ENCODE measurements at regions not wholly inside any gene's neighbourhood (a gene's known extent, or its start where the extent isn't known, plus 50 kb on each side); places are given as distances from the start of the nearest gene placed in this dataset.

DNA sequence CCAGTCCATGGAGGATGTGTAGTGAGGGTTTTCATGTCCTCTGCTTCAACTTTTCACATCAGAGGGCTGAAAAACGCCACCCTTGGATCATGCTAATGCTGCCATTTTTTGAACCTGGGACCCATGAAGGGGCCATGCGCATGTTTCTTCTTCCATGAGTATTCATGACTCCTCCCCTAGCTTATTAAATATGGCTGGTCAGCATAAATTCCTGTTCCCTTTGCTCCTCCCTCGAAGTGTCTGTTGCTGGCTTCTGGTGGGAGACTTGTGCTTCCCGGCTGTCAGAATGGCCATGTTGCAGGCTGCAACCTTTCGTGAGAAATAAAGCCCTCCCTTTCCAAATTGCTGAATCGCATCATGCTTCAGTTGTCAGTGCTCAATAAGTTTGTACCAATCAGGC is 711.2 kb upstream of the KIRREL3 start:
- ATAC-seq: no peak

DNA sequence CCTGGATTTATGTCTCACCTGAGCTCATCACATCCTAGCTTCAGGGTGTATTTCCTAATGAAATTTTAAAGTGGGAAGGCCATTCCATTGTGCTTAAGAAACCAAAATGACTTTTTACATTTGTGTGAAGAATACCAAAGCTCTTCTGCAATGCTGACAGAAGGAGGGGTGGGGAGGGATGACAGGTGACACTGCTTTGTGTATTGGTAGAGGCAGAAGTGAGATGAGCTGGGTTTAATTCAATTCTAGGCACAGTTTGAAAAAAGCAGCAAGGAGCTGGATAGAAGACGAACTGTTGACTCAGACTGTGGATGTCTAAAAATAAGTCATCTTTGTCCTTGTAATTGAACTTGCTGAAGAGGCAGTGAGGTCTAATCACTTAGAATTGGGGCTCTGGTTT is 710.3 kb upstream of the KIRREL3 start:
- Mint-ChIP-seq H3K27me3 (ENCODE audit: low read depth) (no peaks in the 10 kb centered on the region), H3K4me3 (no peak overlapping the region), H3K27ac (no peak overlapping the region), H3K4me1 (ENCODE audit: low read depth) (no peaks in the 10 kb centered on the region), H3K36me3 (ENCODE audit: low read depth) (no peaks in the 10 kb centered on the region), H3K9me3 (ENCODE audit: insufficient read depth) (no peaks in the 10 kb centered on the region)
- ATAC-seq (no peak), DNase-seq (no peak)
- CTCF ChIA-PET: no interaction called here
- POLR2A ChIA-PET: no interaction called here

More for the DNA sequence above, 711.2 kb upstream of the KIRREL3 start:
- ChIA-PET CTCF (no interaction called here), POLR2A (no interaction called here)
- no peaks in the 10 kb centered on the region for H3K4me1 Mint-ChIP-seq (ENCODE audit: low read depth)
- no peak overlapping the region for H3K4me3 Mint-ChIP-seq
- no peak overlapping the region for H3K27ac Mint-ChIP-seq
- DNase-seq: no peak
- H3K36me3 Mint-ChIP-seq (ENCODE audit: low read depth): no peaks in the 10 kb centered on the region
- no peaks in the 10 kb centered on the region for H3K27me3 Mint-ChIP-seq (ENCODE audit: low read depth)
- H3K9me3 Mint-ChIP-seq (ENCODE audit: insufficient read depth): no peaks in the 10 kb centered on the region

DNA sequence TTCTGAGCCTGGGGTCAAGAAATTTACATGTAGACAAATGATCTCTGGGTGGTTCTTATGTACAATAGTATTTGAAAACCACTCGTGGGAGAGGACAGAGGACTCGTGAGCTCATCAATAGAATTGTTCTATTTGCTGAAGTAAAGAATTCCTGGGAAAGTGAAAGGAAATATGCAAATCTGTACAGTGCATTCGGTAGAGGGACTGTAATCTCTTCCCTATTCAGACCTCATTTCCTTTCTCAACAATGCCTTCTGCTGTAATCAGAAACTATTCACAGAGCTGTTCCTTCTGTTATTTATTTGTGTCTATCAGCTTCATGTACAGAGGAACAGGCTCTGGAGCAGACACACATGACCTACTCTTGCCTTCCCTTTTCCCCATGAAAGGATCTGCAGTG is 709.4 kb upstream of the KIRREL3 start:
- DNase-seq: no peak
- ChIA-PET POLR2A (no interaction called here), CTCF (interaction anchor here (1.2 kb wide), 1 partner anchor 12 kb away, joined by 3 read pairs; no protein-coding TSS in a partner anchor)
- Mint-ChIP-seq H3K4me1 (ENCODE audit: low read depth) (no peaks in the 10 kb centered on the region), H3K9me3 (ENCODE audit: insufficient read depth) (no peaks in the 10 kb centered on the region), H3K27ac (no peak overlapping the region), H3K4me3 (no peak overlapping the region), H3K27me3 (ENCODE audit: low read depth) (no peaks in the 10 kb centered on the region), H3K36me3 (ENCODE audit: low read depth) (no peaks in the 10 kb centered on the region)
- no peak for ATAC-seq

DNA sequence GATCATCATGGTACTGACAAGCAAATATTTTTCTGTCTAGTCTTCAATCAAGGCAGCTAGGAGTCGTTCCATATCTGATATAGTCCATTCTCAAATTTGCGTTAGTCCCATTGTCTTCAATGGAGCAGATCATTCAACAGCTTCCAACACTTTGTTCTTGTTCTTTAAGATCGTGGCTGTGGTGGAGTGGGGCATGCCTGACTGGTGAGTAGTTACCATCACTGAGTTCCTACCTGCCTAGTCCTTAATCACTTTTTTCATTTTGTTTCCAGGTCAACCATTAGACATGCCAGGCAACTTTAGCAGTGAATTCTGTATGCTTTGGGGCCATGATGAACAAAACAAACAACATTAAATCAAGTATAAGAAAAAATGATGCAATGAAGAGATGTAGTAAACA is 693.1 kb upstream of the KIRREL3 start:
- Mint-ChIP-seq H3K27ac (no peak overlapping the region), H3K36me3 (ENCODE audit: low read depth) (no peaks in the 10 kb centered on the region), H3K4me3 (no peak overlapping the region), H3K9me3 (ENCODE audit: insufficient read depth) (no peaks in the 10 kb centered on the region), H3K4me1 (ENCODE audit: low read depth) (no peaks in the 10 kb centered on the region), H3K27me3 (ENCODE audit: low read depth) (no peaks in the 10 kb centered on the region)
- CTCF ChIA-PET: no interaction called here
- POLR2A ChIA-PET: no interaction called here
- DNase-seq: no peak
- no peak for ATAC-seq

DNA sequence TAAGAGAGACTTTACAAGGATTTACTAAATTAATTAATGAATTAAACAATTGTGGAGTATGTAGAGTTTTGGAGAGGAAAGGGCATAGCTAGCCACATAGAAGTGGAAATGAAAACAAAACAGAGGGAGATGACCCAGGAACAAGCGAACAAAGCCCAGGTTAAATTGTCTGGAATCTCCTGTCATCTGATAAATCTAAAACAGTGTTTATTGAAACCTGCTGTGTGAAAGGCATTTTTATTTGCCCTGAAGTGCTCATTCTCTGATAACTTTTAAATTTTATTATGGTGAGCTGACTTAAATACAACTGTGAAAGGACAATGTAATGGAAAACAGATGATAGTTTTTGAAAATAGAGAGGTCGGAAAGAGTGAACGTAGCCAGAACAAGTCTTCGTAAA is 682.8 kb upstream of the KIRREL3 start:
- no peaks in the 10 kb centered on the region for H3K36me3 Mint-ChIP-seq (ENCODE audit: low read depth)
- POLR2A ChIA-PET: no interaction called here
- H3K9me3 Mint-ChIP-seq (ENCODE audit: insufficient read depth): no peaks in the 10 kb centered on the region
- H3K4me3 Mint-ChIP-seq: no peak overlapping the region
- DNase-seq: no peak
- CTCF ChIA-PET: interaction anchor here (0.6 kb wide), 1 partner anchor 213 kb away, joined by 3 read pairs; no protein-coding TSS in a partner anchor
- no peaks in the 10 kb centered on the region for H3K27me3 Mint-ChIP-seq (ENCODE audit: low read depth)
- H3K27ac Mint-ChIP-seq: no peak overlapping the region
- no peak for ATAC-seq
- no peaks in the 10 kb centered on the region for H3K4me1 Mint-ChIP-seq (ENCODE audit: low read depth)

DNA sequence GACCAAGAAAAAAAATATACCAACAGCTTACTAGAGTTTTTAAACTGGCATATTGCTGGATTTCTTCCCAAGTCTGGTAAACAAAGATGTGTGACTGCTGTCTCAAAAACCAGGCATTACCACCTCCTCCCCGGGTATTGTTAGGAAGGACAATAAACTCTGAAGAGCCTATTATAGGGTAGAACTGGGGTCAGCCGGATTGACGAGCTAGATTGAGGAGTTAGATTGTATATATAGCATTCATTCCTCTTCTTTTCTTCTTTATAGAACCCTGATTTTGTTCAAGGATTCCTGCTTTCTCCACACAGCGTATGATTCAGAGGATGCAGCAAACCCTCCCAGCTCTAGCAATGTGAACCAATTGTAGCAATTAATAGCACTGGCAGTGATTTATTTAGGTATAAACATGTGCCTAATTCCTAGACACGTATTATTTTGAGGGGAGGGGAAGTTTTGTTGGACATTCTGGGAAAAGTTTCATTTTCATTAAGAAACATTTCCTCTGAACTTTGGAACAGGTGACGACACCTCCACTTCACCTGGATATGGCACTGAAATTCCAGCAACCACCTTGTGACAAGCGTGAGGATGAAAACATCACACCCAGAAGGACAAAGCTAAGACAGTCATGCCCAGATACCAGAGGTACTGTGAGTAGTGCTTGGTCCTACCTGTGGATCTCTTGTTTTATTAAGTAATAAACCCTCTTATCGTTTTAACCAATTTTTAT is 679.4 kb upstream of the KIRREL3 start:
- H3K27ac Mint-ChIP-seq: no peak overlapping the region
- POLR2A ChIA-PET: no interaction called here
- H3K27me3 Mint-ChIP-seq (ENCODE audit: low read depth): no peaks in the 10 kb centered on the region
- no peak overlapping the region for H3K4me3 Mint-ChIP-seq
- CTCF ChIA-PET: interaction anchor here (0.6 kb wide), 1 partner anchor 1709 kb away, joined by 3 read pairs; no protein-coding TSS in a partner anchor
- DNase-seq: no peak
- ATAC-seq: no peak
- H3K9me3 Mint-ChIP-seq (ENCODE audit: insufficient read depth): no peaks in the 10 kb centered on the region
- H3K36me3 Mint-ChIP-seq (ENCODE audit: low read depth): no peaks in the 10 kb centered on the region
- H3K4me1 Mint-ChIP-seq (ENCODE audit: low read depth): no peaks in the 10 kb centered on the region

DNA sequence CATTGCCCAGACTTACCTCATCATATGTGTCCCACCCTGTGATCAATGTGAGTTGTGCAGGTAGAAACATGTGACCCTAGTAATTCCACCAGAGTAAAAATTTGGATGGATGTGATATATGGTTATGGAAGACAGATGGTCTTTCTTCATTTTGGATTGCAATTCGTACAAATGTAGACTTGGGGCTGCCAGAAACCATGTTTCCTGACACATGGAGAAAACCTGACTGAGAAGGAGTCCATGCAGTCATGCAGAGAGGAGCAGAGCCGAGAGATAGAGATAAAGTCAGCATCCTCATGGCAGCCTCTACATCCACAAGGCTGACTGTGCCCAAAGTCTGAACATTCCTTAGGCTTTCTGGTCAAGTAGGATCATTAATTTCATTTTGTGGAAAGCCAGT is 678.1 kb upstream of the KIRREL3 start:
- ChIA-PET POLR2A (no interaction called here), CTCF (no interaction called here)
- H3K27me3 Mint-ChIP-seq (ENCODE audit: low read depth): no peaks in the 10 kb centered on the region
- no peaks in the 10 kb centered on the region for H3K4me1 Mint-ChIP-seq (ENCODE audit: low read depth)
- no peaks in the 10 kb centered on the region for H3K9me3 Mint-ChIP-seq (ENCODE audit: insufficient read depth)
- no peak overlapping the region for H3K27ac Mint-ChIP-seq
- DNase-seq (no peak), ATAC-seq (no peak)
- H3K4me3 Mint-ChIP-seq: no peak overlapping the region
- H3K36me3 Mint-ChIP-seq (ENCODE audit: low read depth): no peaks in the 10 kb centered on the region

DNA sequence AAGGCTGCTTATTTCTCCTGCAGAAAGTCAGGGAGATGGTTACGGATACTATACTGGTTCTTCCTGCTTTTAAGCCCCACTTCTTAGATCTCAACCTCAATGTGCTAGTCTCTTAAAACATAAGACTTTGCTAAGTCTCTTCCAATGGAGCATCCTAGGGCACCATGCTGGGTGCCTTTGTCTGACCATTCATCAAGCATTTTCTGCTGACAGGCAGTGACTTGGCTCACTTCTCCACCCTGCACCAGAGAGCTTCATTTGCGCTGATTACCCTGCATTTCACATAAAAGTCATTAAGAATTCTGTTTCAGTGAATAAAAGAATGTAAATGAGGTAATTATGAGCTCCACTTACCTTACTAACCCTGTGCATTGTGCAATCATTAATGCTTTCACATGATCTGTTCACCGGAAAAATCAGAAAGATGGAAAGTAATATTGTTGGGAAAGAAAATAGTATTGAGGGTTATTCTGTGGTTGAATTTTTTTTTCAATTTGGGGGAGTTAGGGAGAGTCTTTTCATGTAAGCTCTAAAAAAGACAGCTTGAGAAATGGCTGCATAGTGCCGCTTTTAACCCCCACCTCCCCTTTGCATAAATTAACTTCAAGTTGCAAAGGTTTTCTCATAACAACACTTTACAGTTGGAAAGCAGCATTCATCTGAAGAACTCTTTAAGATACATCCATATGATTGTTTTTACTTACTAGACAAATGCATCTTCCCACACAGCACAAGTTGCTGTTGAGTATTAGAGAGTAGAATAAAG is 677.3 kb upstream of the KIRREL3 start:
- DNase-seq (no peak), ATAC-seq (no peak)
- H3K36me3 Mint-ChIP-seq (ENCODE audit: low read depth): no peaks in the 10 kb centered on the region
- H3K4me3 Mint-ChIP-seq: no peak overlapping the region
- POLR2A ChIA-PET: no interaction called here
- H3K4me1 Mint-ChIP-seq (ENCODE audit: low read depth): no peaks in the 10 kb centered on the region
- H3K27ac Mint-ChIP-seq: no peak overlapping the region
- no peaks in the 10 kb centered on the region for H3K27me3 Mint-ChIP-seq (ENCODE audit: low read depth)
- H3K9me3 Mint-ChIP-seq (ENCODE audit: insufficient read depth): no peaks in the 10 kb centered on the region
- CTCF ChIA-PET: no interaction called here

DNA sequence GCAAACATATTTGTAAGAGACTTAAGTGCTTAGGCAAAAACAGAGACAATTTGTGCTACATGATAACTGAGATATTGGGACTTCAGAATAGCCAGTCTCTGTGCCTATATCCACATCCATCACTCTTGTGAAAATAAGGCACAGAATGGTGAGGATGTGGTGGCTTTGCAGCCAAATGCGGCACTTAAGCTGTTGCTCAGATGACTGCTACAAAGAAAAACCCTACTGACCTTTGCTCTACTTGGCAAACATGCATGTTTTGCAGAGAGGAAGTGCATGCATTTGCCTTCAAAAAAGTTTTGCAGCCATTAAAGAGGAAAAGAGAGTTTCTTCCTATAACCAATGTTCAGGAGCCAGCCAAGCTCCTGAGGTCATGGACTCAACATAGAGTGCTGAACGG is 675.0 kb upstream of the KIRREL3 start:
- no peaks in the 10 kb centered on the region for H3K4me1 Mint-ChIP-seq (ENCODE audit: low read depth)
- H3K27me3 Mint-ChIP-seq (ENCODE audit: low read depth): no peaks in the 10 kb centered on the region
- no peak overlapping the region for H3K4me3 Mint-ChIP-seq
- ChIA-PET CTCF (no interaction called here), POLR2A (no interaction called here)
- ATAC-seq (no peak), DNase-seq (no peak)
- H3K27ac Mint-ChIP-seq: no peak overlapping the region
- no peaks in the 10 kb centered on the region for H3K36me3 Mint-ChIP-seq (ENCODE audit: low read depth)
- no peaks in the 10 kb centered on the region for H3K9me3 Mint-ChIP-seq (ENCODE audit: insufficient read depth)

DNA sequence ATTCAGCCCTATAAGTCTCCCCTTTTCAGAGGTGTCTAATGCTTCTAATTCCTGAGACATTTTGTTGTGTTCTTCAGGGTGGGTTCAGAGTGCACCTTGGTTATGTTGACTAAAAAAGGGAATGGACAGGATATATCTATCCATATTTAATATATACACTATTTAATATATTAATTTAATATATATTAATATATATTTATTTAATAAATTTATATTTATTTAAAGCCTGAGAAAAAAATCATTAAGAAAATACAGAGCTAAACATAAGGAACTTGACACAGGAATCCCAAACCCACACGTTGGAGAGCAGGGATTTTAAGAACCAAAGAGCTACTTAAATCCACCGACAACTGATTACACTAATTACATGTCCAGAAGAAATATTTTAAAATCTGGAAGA is 674.2 kb upstream of the KIRREL3 start:
- H3K27me3 Mint-ChIP-seq (ENCODE audit: low read depth): no peaks in the 10 kb centered on the region
- no peaks in the 10 kb centered on the region for H3K36me3 Mint-ChIP-seq (ENCODE audit: low read depth)
- H3K27ac Mint-ChIP-seq: no peak overlapping the region
- DNase-seq (no peak), ATAC-seq (no peak)
- H3K4me1 Mint-ChIP-seq (ENCODE audit: low read depth): no peaks in the 10 kb centered on the region
- H3K4me3 Mint-ChIP-seq: no peak overlapping the region
- ChIA-PET POLR2A (no interaction called here), CTCF (no interaction called here)
- no peaks in the 10 kb centered on the region for H3K9me3 Mint-ChIP-seq (ENCODE audit: insufficient read depth)

DNA sequence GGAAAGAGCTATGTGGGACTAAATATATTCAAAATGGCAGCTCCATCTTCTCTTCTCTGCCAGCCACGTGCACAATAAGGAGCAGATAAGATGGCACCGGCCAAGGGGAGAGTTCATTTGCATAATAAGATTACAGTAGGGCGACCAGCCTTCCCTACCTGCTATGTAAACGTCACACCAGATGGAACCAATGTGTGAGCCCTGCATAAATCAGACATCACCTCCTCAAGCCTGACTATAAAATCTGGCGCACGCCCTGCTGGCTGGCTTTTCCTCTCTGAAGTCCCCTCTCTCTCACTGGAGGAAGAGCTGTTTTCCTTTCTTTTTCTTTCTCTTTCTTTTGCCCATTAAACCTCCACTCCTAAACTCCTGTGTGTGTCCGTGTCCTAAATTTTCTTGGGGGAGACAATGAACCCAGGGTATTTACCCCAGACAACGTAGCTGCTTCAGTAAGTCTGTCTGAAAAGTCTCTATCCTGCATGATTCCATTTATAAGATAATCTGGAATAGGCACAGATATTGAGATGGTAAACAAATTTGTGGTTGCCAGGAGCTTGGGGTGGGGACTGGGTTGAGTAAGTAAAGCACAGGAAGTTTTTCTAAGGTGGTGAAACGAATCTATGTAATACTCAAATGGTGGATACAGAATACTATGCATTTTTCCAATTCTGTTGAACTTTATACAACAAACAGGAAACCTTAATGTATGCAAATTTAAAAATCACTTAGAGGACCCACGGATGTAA is 670.0 kb upstream of the KIRREL3 start:
- H3K4me3 Mint-ChIP-seq: no peak overlapping the region
- H3K36me3 Mint-ChIP-seq (ENCODE audit: low read depth): no peaks in the 10 kb centered on the region
- H3K4me1 Mint-ChIP-seq (ENCODE audit: low read depth): no peaks in the 10 kb centered on the region
- DNase-seq (no peak), ATAC-seq (no peak)
- H3K9me3 Mint-ChIP-seq (ENCODE audit: insufficient read depth): no peaks in the 10 kb centered on the region
- ChIA-PET CTCF (interaction anchor here (1.1 kb wide), 1 partner anchor 23 kb away, joined by 3 read pairs; no protein-coding TSS in a partner anchor), POLR2A (no interaction called here)
- H3K27ac Mint-ChIP-seq: no peak overlapping the region
- no peaks in the 10 kb centered on the region for H3K27me3 Mint-ChIP-seq (ENCODE audit: low read depth)

DNA sequence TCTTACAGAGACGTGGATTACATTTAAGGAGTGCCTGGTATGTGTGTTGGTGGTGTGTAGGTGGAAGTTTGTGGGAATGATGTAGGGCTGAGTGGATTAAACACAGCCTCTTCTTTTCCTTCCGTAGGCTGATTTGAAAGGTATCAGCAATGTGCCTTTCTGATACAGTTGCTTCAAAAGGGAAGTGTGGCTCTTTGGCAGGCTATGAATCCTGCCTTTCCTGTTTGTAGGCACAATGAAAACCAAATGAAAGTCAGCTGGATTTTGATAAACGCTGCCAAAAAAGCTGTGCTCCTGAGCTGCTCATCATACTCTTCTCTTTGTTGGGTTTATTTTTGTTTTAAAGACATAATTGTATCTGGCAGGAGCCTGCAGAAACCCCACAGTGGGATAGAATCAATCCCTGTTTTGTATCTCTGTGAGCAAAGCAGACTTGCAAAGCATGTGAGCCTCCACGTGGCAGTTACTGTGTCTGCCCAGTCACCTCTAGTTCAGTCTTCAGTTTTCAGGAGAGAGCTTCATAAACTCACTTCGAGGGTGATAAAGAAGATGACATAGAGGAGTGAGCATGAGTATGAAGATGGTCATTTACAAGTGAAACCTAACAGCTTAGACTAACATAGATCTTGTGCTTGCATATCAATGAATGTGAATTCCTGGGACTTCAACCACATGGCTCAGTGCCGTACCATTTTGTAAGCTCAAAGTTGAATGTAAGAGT is 655.7 kb upstream of the KIRREL3 start:
- no peak overlapping the region for H3K4me3 Mint-ChIP-seq
- no peak for ATAC-seq
- H3K27me3 Mint-ChIP-seq (ENCODE audit: low read depth): no peaks in the 10 kb centered on the region
- POLR2A ChIA-PET: no interaction called here
- CTCF ChIA-PET: no interaction called here
- no peaks in the 10 kb centered on the region for H3K36me3 Mint-ChIP-seq (ENCODE audit: low read depth)
- H3K4me1 Mint-ChIP-seq (ENCODE audit: low read depth): no peaks in the 10 kb centered on the region
- H3K9me3 Mint-ChIP-seq (ENCODE audit: insufficient read depth): no peaks in the 10 kb centered on the region
- DNase-seq: no peak
- no peak overlapping the region for H3K27ac Mint-ChIP-seq

Data from activated CD8-positive, alpha-beta T cell treated with anti-CD3 and anti-CD28 coated beads, Interleukin-2, amount 10 ng/mL, durations not matched to agents 7 days and 5 days (primary cell).